Upper lobe of left lung (tissue), 4 donors: ENCODE measurements at regions not wholly inside any gene's neighbourhood (a gene's known extent, or its start where the extent isn't known, plus 50 kb on each side); places are given as distances from the start of the nearest gene placed in this dataset.

Experiments
- CTCF ChIP-seq, 6 experiments: fragments of 450-650 bp in 4 of 6; fragments of 200-600 bp in 2 of 6; sonication (generic) in 2 of 6; IDR thresholded peaks; one replicate each; pipeline ENCODE4 v1.5.1; 2016 to 2019; ENCODE audit warnings: antibody characterized with exemption in 6 of 6
- EP300 ChIP-seq, 4 donors: sonication (generic); formaldehyde crosslinking; IDR thresholded peaks; one replicate each; pipeline ENCODE4 v1.5.1; 2017; ENCODE audit warnings: antibody characterized with exemption in 4 of 4, control low read depth in 2 of 4
- POLR2A ChIP-seq, 4 donors: fragments of 450-650 bp; IDR thresholded peaks; one replicate each; pipeline ENCODE4 v1.5.1; 2016 to 2017; ENCODE audit warnings: antibody characterized with exemption in 4 of 4, mild to moderate bottlenecking in 2 of 4
- POLR2AphosphoS5 ChIP-seq, 2 donors: sonication (generic); formaldehyde crosslinking; IDR thresholded peaks; one replicate each; pipeline ENCODE4 v1.5.1; 2017; ENCODE audit warnings: antibody characterized with exemption in 2 of 2

- TF ChIP-seq POLR2A (IDR thresholded peaks at IDR 0.05) (no peak), CTCF (IDR thresholded peaks at IDR 0.05) (no peak), POLR2AphosphoS5 (IDR thresholded peaks at IDR 0.05) (no peak), EP300 (IDR thresholded peaks at IDR 0.05) (no peak)
Observed at GRCh38 chr14:38589747-38590350, 334.0 kb upstream of the CLEC14A start.
